Retina (tissue), 1 donor: ENCODE measurements at regions not wholly inside any gene's neighbourhood (a gene's known extent, or its start where the extent isn't known, plus 50 kb on each side); places are given as distances from the start of the nearest gene placed in this dataset.
A peak's percentile ranks its signal among the peaks of the same experiment; 100 is the strongest.
"Not testable (repeated sequence)": the region's sequence is repeated elsewhere in the genome, so short reads cannot be mapped to it uniquely, and the experiment has no call there.

Experiments
- DNase-seq: peaks from one replicate; pipeline ENCODE4 v3.0.0-alpha.2; 2016

GRCh38 chr21:19440792-19441655 lies 1037.4 kb upstream of the TMPRSS15 start:
- DNase-seq, result peak; percentile 6

- no peak for DNase-seq
These were observed 1054.7 kb upstream of the TMPRSS15 start for GRCh38 chr21:19458295-19458694.

- no peak for DNase-seq
These were observed 1058.1 kb upstream of the TMPRSS15 start for GRCh38 chr21:19461481-19462205.

- no peak for DNase-seq
These were observed 1060.4 kb upstream of the TMPRSS15 start for GRCh38 chr21:19463966-19464365.

GRCh38 chr21:19468991-19469715 lies 1065.6 kb upstream of the TMPRSS15 start:
- no peak for DNase-seq

GRCh38 chr21:19475525-19475924 lies 1071.9 kb upstream of the TMPRSS15 start:
- DNase-seq, result no peak

- no peak for DNase-seq
These were observed 1086.3 kb upstream of the TMPRSS15 start for GRCh38 chr21:19489930-19490329.

GRCh38 chr21:19490481-19490880 lies 1086.9 kb upstream of the TMPRSS15 start:
- DNase-seq, result no peak

- not testable (repeated sequence) for DNase-seq
These were observed 1090.1 kb upstream of the TMPRSS15 start for GRCh38 chr21:19493437-19494241.

- no peak for DNase-seq
These were observed 1097.5 kb upstream of the TMPRSS15 start for GRCh38 chr21:19501115-19501514.

GRCh38 chr21:19507682-19508260 lies 1104.2 kb upstream of the TMPRSS15 start:
- no peak for DNase-seq

GRCh38 chr21:19508442-19508841 lies 1104.9 kb upstream of the TMPRSS15 start:
- no peak for DNase-seq

GRCh38 chr21:19508844-19509243 lies 1105.3 kb upstream of the TMPRSS15 start:
- DNase-seq, result no peak

GRCh38 chr21:19510057-19510456 lies 1106.5 kb upstream of the TMPRSS15 start:
- no peak for DNase-seq

GRCh38 chr21:19510653-19511052 lies 1107.1 kb upstream of the TMPRSS15 start:
- DNase-seq, result no peak

- DNase-seq, result no peak
These were observed 1118.8 kb upstream of the TMPRSS15 start for GRCh38 chr21:19522381-19522780.

- DNase-seq, result no peak
These were observed 1119.5 kb upstream of the TMPRSS15 start for GRCh38 chr21:19523061-19523460.

- DNase-seq, result no peak
These were observed 1120.2 kb upstream of the TMPRSS15 start for GRCh38 chr21:19523746-19524145.

GRCh38 chr21:19529031-19529430 lies 1125.4 kb upstream of the TMPRSS15 start:
- DNase-seq, result no peak

GRCh38 chr21:19535356-19535755 lies 1131.8 kb upstream of the TMPRSS15 start:
- no peak for DNase-seq

- no peak for DNase-seq
These were observed 1133.5 kb upstream of the TMPRSS15 start for GRCh38 chr21:19537116-19537515.

GRCh38 chr21:19540287-19540686 lies 1136.7 kb upstream of the TMPRSS15 start:
- no peak for DNase-seq
